ENCODE measurements at regions not wholly inside any gene's neighbourhood (a gene's known extent, or its start where the extent isn't known, plus 50 kb on each side); places are given as distances from the start of the nearest gene placed in this dataset.

DNA sequence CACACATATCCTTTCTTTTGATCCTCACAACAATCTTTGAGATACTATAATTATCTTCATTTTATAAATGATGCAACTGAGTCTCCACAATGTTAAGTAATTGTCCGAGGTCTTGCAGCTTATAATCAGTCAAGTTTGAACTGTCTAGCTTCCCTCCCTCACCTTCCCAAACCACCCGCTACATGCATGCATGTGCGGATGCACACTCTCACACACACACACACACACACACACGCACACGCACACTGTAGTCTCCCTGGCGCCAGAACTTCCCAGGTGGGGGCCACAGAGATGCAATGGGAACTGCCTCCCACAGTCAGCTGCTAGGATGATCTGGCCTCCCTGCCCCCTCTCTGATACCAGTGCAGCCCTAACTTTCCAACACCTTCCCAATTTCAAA lies 501.3 kb downstream of the BUD13 start:
- TF ChIP-seq, protein P1, sequence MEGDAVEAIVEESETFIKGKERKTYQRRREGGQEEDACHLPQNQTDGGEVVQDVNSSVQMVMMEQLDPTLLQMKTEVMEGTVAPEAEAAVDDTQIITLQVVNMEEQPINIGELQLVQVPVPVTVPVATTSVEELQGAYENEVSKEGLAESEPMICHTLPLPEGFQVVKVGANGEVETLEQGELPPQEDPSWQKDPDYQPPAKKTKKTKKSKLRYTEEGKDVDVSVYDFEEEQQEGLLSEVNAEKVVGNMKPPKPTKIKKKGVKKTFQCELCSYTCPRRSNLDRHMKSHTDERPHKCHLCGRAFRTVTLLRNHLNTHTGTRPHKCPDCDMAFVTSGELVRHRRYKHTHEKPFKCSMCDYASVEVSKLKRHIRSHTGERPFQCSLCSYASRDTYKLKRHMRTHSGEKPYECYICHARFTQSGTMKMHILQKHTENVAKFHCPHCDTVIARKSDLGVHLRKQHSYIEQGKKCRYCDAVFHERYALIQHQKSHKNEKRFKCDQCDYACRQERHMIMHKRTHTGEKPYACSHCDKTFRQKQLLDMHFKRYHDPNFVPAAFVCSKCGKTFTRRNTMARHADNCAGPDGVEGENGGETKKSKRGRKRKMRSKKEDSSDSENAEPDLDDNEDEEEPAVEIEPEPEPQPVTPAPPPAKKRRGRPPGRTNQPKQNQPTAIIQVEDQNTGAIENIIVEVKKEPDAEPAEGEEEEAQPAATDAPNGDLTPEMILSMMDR (IDR thresholded peaks at IDR 0.05; ENCODE audit: poor library complexity, severe bottlenecking), result no peak
- TF ChIP-seq EP300 (conservative IDR thresholded peaks at IDR 0.05; ENCODE audit: poor library complexity, severe bottlenecking) (no peak), RAD21 (conservative IDR thresholded peaks at IDR 0.05) (no peak), POLR2AphosphoS5 (IDR thresholded peaks at IDR 0.05) (no peak), SMC3 (conservative IDR thresholded peaks at IDR 0.05; ENCODE audit: poor library complexity) (no peak), EZH2 (IDR thresholded peaks at IDR 0.05; ENCODE audit: borderline replicate concordance, insufficient read depth, low read length, poor library complexity, severe bottlenecking) (no peak), TAF1 (IDR thresholded peaks at IDR 0.05; ENCODE audit: low read depth) (no peak)
- TF ChIP-seq, protein P2, sequence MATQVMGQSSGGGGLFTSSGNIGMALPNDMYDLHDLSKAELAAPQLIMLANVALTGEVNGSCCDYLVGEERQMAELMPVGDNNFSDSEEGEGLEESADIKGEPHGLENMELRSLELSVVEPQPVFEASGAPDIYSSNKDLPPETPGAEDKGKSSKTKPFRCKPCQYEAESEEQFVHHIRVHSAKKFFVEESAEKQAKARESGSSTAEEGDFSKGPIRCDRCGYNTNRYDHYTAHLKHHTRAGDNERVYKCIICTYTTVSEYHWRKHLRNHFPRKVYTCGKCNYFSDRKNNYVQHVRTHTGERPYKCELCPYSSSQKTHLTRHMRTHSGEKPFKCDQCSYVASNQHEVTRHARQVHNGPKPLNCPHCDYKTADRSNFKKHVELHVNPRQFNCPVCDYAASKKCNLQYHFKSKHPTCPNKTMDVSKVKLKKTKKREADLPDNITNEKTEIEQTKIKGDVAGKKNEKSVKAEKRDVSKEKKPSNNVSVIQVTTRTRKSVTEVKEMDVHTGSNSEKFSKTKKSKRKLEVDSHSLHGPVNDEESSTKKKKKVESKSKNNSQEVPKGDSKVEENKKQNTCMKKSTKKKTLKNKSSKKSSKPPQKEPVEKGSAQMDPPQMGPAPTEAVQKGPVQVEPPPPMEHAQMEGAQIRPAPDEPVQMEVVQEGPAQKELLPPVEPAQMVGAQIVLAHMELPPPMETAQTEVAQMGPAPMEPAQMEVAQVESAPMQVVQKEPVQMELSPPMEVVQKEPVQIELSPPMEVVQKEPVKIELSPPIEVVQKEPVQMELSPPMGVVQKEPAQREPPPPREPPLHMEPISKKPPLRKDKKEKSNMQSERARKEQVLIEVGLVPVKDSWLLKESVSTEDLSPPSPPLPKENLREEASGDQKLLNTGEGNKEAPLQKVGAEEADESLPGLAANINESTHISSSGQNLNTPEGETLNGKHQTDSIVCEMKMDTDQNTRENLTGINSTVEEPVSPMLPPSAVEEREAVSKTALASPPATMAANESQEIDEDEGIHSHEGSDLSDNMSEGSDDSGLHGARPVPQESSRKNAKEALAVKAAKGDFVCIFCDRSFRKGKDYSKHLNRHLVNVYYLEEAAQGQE (IDR thresholded peaks at IDR 0.05; ENCODE audit: borderline replicate concordance), result no peak

All from neural cell (in vitro differentiated cells).